NCI-H748 treated with DMSO at 0.1 percent for 48 hours (cell line): ENCODE measurements at regions not wholly inside any gene's neighbourhood (a gene's known extent, or its start where the extent isn't known, plus 50 kb on each side); places are given as distances from the start of the nearest gene placed in this dataset.

Source experiments
- DNase-seq: peaks from one replicate; lab custom pipeline; 2025; lab: John Stamatoyannopoulos, UW

GRCh38 chr10:111515264-111515663 lies 438.4 kb downstream of the ADRA2A start:
- DNase-seq, result no peak

GRCh38 chr10:111515706-111516105 lies 438.9 kb downstream of the ADRA2A start:
- no peak for DNase-seq

GRCh38 chr10:111516144-111516543 lies 439.3 kb downstream of the ADRA2A start:
- no peak for DNase-seq

GRCh38 chr10:111522141-111522540 lies 445.3 kb downstream of the ADRA2A start:
- no peak for DNase-seq

GRCh38 chr10:111522551-111522950 lies 445.7 kb downstream of the ADRA2A start:
- DNase-seq, result no peak

- no peak for DNase-seq
Measured at GRCh38 chr10:111523016-111523415, 446.2 kb downstream of the ADRA2A start.

- DNase-seq, result no peak
Measured at GRCh38 chr10:111524134-111524533, 447.3 kb downstream of the ADRA2A start.

- no peak for DNase-seq
Measured at GRCh38 chr10:111525696-111526095, 448.9 kb downstream of the ADRA2A start.

GRCh38 chr10:111531690-111532089 lies 454.9 kb downstream of the ADRA2A start:
- DNase-seq, result no peak

GRCh38 chr10:111532139-111532538 lies 455.3 kb downstream of the ADRA2A start:
- no peak for DNase-seq

GRCh38 chr10:111539246-111539645 lies 462.4 kb downstream of the ADRA2A start:
- DNase-seq, result no peak

- DNase-seq, result no peak
Measured at GRCh38 chr10:111543854-111544253, 467.0 kb downstream of the ADRA2A start.

GRCh38 chr10:111545861-111546605 lies 469.2 kb downstream of the ADRA2A start:
- no peak for DNase-seq

- DNase-seq, result no peak
Measured at GRCh38 chr10:111548084-111548726, 471.4 kb downstream of the ADRA2A start.

GRCh38 chr10:111551001-111551400 lies 474.2 kb downstream of the ADRA2A start:
- DNase-seq, result no peak

- DNase-seq, result no peak
Measured at GRCh38 chr10:111556666-111557065, 479.8 kb downstream of the ADRA2A start.

- no peak for DNase-seq
Measured at GRCh38 chr10:111558211-111558610, 481.4 kb downstream of the ADRA2A start.

GRCh38 chr10:111560027-111560426 lies 483.2 kb downstream of the ADRA2A start:
- no peak for DNase-seq

GRCh38 chr10:111561124-111561523 lies 484.3 kb downstream of the ADRA2A start:
- DNase-seq, result no peak

GRCh38 chr10:111565542-111565941 lies 488.7 kb downstream of the ADRA2A start:
- no peak for DNase-seq

GRCh38 chr10:111578076-111578475 lies 501.2 kb downstream of the ADRA2A start:
- no peak for DNase-seq

GRCh38 chr10:111579473-111579872 lies 502.6 kb downstream of the ADRA2A start:
- no peak for DNase-seq

- DNase-seq, result no peak
Measured at GRCh38 chr10:111590703-111591102, 513.9 kb downstream of the ADRA2A start.

GRCh38 chr10:111593578-111593977 lies 516.7 kb downstream of the ADRA2A start:
- DNase-seq, result no peak
